ENCODE measurements at regions not wholly inside any gene's neighbourhood (a gene's known extent, or its start where the extent isn't known, plus 50 kb on each side); places are given as distances from the start of the nearest gene placed in this dataset.

GRCh38 chr1:112057736-112058135 lies 68.3 kb upstream of the KCND3 start:
- TF ChIP-seq ZFP30 (CRISPR knock-in tag; IDR thresholded peaks at IDR 0.05; ENCODE audit: borderline replicate concordance) (no peak), SMAD4 (CRISPR knock-in tag; conservative IDR thresholded peaks at IDR 0.05) (no peak), MTA3 (IDR thresholded peaks at IDR 0.05; ENCODE audit: borderline replicate concordance) (no peak), MEF2A (IDR thresholded peaks at IDR 0.05; ENCODE audit: control insufficient read depth, low read depth, low read length) (no peak), NKRF (IDR thresholded peaks at IDR 0.05; ENCODE audit: borderline replicate concordance) (no peak), POLR3A (IDR thresholded peaks at IDR 0.05; ENCODE audit: borderline replicate concordance, extremely low read depth, insufficient read depth, insufficient read length) (no peak), NFYB (IDR thresholded peaks at IDR 0.05; ENCODE audit: extremely low read depth, insufficient read length) (no peak), NRF1 (conservative IDR thresholded peaks at IDR 0.05 in 1 of 2, IDR thresholded peaks at IDR 0.05 in 1 of 2) (no peak), POLR2A (conservative IDR thresholded peaks at IDR 0.05) (no peak), CTCF (IDR thresholded peaks at IDR 0.05 in 2 of 3, conservative IDR thresholded peaks at IDR 0.05 in 1 of 3; ENCODE audit: insufficient read depth in 2 of 3, low read depth in 1 of 3, low read length in 3 of 3) (no peak), TEAD4 (IDR thresholded peaks at IDR 0.05; ENCODE audit: low read length) (no peak), TEAD4 (CRISPR knock-in tag; IDR thresholded peaks at IDR 0.05; ENCODE audit: borderline replicate concordance) (no peak), BMI1 (IDR thresholded peaks at IDR 0.05; ENCODE audit: low read length) (no peak), NFE2L1 (tag; IDR thresholded peaks at IDR 0.05; ENCODE audit: borderline replicate concordance, low read depth) (no peak)

Data from K562 (cell line).